K562 (cell line): ENCODE measurements at regions not wholly inside any gene's neighbourhood (a gene's known extent, or its start where the extent isn't known, plus 50 kb on each side); places are given as distances from the start of the nearest gene placed in this dataset.

Experiments used
- AFF4 ChIP-seq: sonication (generic); formaldehyde crosslinking; IDR thresholded peaks from 2 replicates; pipeline ENCODE4 v1.8.0; 2023; ENCODE audit warnings: mild to moderate bottlenecking, missing genetic modification reagents
- ARID4B ChIP-seq: sonication (generic); formaldehyde crosslinking; IDR thresholded peaks from 2 replicates; pipeline ENCODE4 v1.8.0; 2022; ENCODE audit warnings: mild to moderate bottlenecking, missing genetic modification reagents
- ATF1 ChIP-seq, 2 experiments: fragments of 450-650 bp in 1 of 2; IDR thresholded peaks; 2 replicates each; pipeline ENCODE4 v1.6.1; 2016; ENCODE audit warnings: missing compliant biosample characterization in 1 of 2, missing genetic modification characterization in 1 of 2
- CEBPG ChIP-seq, 3 experiments: fragments of 200-800 bp in 1 of 3; sonication (Bioruptor generic) in 1 of 3; sonication (generic) in 1 of 3; formaldehyde crosslinking in 1 of 3; IDR thresholded peaks in 2 of 3; conservative IDR thresholded peaks in 1 of 3; 2 replicates each; pipeline versions ENCODE4 v1.6.1 to v1.8.0; 2016 to 2022; ENCODE audit warnings: missing compliant biosample characterization in 2 of 3, missing genetic modification characterization in 2 of 3, mild to moderate bottlenecking in 1 of 3, missing genetic modification reagents in 1 of 3
- DLX4 ChIP-seq: fragments of 250-450 bp; sonication (Bioruptor Pico); IDR thresholded peaks from 2 replicates; pipeline ENCODE4 v1.6.1; 2021; ENCODE audit warnings: mild to moderate bottlenecking
- ETV6 ChIP-seq, 3 experiments: fragments of 150-350 bp in 1 of 3; sonication (generic) in 1 of 3; formaldehyde crosslinking in 1 of 3; IDR thresholded peaks; 2 replicates each; pipeline versions ENCODE4 v1.6.1 to v1.8.0; 2014 to 2022; ENCODE audit warnings: borderline replicate concordance in 2 of 3, low read depth in 2 of 3, antibody characterized with exemption in 1 of 3, low read length in 1 of 3, mild to moderate bottlenecking in 1 of 3, missing genetic modification reagents in 1 of 3
- HINFP ChIP-seq: fragments of 450-650 bp; conservative IDR thresholded peaks from 2 replicates; pipeline ENCODE4 v1.6.1; 2016; ENCODE audit warnings: missing genetic modification characterization, low read depth, mild to moderate bottlenecking, control low read depth, missing compliant biosample characterization
- HNRNPK ChIP-seq: fragments of 200-400 bp; formaldehyde crosslinking; IDR thresholded peaks from one replicate; pipeline ENCODE4 v1.6.1; 2018; ENCODE audit warnings: mild to moderate bottlenecking, low read depth, low read length; ENCODE audit not compliant: poor library complexity, severe bottlenecking

- no peak for TF ChIP-seq HINFP
- TF ChIP-seq AFF4 (CRISPR knock-in tag): no peak
- TF ChIP-seq HNRNPK: no peak
- TF ChIP-seq ATF1 (CRISPR knock-in tag; IDR thresholded peaks at IDR 0.05): no peak
- no peak for TF ChIP-seq ATF1 (tag; IDR thresholded peaks at IDR 0.05)
- TF ChIP-seq ETV6 (IDR thresholded peaks at IDR 0.05; ENCODE audit: borderline replicate concordance in 1 of 2, low read depth in 2 of 2, low read length in 1 of 2): no peak
- TF ChIP-seq ETV6 (CRISPR knock-in tag; IDR thresholded peaks at IDR 0.05; ENCODE audit: borderline replicate concordance): no peak
- TF ChIP-seq ARID4B (CRISPR knock-in tag): no peak
- TF ChIP-seq DLX4: no peak
- TF ChIP-seq CEBPG (CRISPR knock-in tag; IDR thresholded peaks at IDR 0.05): no peak
- TF ChIP-seq CEBPG (tag; conservative IDR thresholded peaks at IDR 0.05 in 1 of 2, IDR thresholded peaks at IDR 0.05 in 1 of 2): no peak
Observed at GRCh38 chr10:78579995-78580394, 488.8 kb upstream of the ZMIZ1 start (continued).
